22Rv1 (cell line): ENCODE measurements at regions not wholly inside any gene's neighbourhood (a gene's known extent, or its start where the extent isn't known, plus 50 kb on each side); places are given as distances from the start of the nearest gene placed in this dataset.

Source experiments
- CTCF ChIP-seq: fragments of 450-650 bp; IDR thresholded peaks from 2 replicates; pipeline ENCODE4 v1.5.1; 2017; ENCODE audit warnings: mild to moderate bottlenecking
- ZFX ChIP-seq: fragments of 450-650 bp; IDR thresholded peaks from 2 replicates; pipeline ENCODE4 v1.6.1; 2017; ENCODE audit warnings: antibody characterized with exemption, borderline replicate concordance

- TF ChIP-seq ZFX: no peak
- no peak for TF ChIP-seq CTCF
Observed at GRCh38 chr2:150783896-150784295, 296.4 kb upstream of the RND3 start.
